GM19397 (cell line): ENCODE measurements at regions not wholly inside any gene's neighbourhood (a gene's known extent, or its start where the extent isn't known, plus 50 kb on each side); places are given as distances from the start of the nearest gene placed in this dataset.

Experiments
- ATAC-seq: cut with Tn5 transposase; IDR thresholded peaks from one replicate; pipeline ENCODE4 v1.9.1; 2021; ENCODE audit warnings: mild to moderate bottlenecking, moderate library complexity; ENCODE audit not compliant: unreplicated experiment

DNA sequence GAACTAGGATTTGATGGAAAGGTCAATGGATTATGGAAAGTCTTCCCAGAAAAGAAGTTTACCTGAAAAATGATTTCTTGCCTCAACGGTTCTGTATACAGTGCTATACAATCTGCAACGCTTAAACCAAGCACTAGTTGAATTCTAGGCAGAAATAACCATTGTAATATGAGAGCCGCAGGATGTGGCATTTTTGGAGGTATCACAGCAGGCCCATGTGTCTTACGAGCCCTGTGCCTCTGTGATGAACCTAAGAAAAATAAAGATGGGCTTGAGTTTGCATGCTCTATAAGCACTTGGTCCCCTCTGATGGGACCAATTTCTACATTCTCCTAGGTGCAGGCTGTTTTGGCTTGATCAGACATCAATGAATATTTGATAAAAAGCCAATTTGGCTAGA is 78.7 kb upstream of the RFC3 start:
- ATAC-seq = no peak

DNA sequence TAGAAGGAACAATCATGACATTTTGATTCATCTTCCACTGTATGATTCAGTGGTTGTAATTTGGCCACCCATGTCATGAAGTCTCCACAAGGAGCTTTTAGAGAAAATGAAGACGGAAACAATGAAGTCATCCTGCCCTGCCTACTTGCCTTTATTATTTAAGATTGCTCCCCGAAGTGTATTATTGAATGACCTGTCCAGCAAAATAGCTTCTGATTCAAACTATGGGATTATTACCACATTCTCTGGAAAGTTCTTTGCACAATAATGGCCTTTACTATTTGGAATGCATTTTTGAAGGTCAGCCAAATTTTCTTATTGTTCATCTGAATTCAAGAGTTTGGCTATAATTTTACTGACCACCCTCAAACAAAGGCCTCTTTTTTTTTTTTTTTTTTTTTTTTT is 77.8 kb upstream of the RFC3 start:
- ATAC-seq = no peak

DNA sequence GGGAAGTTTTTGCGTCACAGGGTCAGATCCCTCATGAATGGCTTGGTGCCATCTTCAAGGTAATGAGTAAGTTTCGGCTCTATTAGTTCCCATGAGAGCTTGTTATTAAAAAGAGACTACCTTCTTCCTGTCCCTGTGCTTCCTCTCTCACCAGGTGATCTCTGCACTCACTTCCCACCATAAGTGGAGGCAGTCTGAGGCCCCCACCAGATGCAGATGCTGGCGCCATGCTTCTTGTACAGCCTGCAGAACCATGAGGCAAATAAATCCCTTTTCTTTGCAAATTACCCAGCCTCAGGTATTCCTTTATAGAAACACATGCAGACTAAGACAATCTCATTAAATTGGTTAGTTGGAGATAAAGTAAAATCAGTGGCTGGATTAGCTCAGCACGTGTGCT is 75.6 kb upstream of the RFC3 start:
- no peak for ATAC-seq

DNA sequence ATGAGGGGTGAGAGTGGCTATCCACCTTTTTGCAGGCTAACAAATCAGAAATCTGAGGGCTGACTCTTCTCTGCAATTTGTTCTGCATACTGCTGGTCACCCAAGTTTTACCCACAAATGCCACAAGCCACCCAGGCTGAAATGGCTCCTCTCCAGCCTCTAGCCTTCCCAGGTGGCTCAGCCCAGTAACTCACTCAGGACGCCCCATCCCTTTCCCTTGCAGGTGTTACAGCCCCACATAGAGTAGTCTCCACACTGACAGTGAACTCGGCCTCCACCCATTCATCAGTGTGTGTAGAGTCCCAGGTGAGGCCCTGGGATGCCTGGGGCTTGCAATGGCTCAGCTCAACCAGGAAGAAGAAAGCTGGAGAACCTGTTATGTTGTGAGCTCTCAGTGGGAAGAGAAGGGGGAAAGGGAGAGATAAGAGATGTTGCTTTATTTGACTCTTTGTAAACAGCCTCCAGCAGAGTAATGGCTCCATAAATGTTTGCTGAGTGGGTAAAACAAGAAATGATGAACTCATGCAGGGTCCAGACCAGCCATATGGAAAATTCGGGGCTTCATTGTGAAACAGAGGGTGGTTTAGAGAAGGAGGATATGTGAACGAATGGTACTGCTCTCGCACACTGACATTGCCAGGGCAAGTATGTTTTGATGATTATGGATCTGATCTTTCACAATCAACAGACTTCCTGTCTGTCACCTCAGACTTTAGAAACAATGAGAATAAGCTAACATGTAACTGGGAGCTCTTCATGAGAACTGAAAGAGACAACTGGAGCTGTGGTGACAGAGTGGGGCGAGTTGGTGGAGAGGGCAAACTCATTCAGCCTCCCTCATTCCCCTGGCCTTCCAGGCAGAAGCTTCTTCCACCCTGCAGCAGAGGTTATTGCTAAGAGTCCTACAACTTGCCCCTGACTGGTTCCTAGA is 74.2 kb upstream of the RFC3 start:
- peak; percentile 65 for ATAC-seq

DNA sequence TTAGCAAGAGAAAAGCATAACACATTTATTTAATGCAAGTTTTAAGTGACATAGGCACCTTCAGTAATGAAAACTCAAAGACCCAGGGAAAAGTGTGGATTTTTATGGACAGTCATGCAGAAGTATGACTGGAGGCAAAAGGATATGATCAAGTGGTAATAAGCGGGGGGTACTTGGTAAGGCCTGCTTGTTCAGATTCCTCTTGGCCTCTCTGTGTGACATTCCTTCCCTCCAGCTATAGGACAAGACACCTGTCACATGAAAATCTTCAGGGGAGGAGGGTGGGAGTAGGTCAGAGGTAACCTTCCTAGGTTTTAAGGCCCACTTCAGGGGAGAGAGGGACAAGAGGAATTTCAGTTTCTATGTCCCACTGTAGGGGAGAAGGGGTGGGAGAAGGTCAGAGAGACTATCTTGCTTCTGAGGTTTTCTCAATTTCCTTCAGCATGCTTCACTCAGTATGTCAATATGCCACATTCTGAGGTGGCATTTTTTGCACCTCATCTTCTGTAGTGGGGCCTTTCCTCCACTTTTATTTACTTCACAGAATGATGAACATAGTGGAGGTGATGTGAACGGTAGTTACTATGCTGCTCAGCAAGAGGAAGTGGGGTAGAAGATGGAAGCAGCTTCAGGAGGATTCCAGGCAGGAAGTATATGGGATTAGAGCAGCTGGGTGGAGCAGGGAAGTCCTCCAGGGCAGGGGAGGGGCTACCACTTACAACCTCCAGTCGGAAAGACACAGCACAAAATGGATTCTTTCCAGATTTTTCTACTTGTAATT is 73.2 kb upstream of the RFC3 start:
- ATAC-seq = no peak

DNA sequence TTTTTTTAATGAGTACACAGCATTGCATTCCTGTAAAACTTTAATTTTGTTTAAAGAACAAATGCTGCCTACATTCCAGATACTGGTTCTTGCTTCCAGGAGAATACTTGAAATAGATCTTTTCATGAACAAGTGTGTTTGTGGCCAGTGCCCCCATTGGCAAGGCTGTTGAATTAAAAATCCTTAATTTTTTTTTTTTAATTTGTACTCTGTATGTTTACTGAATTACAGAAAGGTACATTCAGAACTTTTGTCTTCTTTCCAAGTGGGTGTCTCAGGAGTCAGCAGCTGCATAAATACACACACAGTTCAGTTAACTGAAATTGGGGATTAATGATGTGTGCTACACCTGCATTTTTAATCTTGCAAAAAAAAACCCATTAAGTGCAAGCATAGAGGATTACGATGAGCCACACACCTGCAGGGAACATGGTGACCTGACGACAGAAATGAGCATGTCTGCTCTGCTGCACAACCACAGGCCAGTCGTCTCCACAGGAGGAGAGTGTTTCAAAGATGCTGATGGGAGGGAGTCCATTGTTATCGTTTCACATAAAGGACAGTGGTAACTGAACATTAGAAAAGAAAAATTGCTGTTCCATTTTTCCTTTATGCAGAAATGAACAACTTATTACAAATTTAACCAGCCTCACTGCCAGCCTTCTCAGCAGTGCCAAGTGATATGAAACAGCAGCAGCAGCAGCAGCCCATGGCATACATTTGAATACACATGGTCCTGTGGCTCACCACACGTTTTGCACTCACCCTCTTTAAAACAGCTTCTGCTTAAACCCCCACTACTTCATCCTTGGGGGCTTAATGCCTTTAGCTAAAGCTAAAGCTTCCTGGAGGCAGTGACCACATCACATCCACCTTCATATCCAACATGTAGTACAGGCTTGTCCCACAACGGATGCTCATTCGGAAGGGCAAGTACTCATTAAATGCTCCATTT is 72.3 kb upstream of the RFC3 start:
- peak; percentile 72 for ATAC-seq

DNA sequence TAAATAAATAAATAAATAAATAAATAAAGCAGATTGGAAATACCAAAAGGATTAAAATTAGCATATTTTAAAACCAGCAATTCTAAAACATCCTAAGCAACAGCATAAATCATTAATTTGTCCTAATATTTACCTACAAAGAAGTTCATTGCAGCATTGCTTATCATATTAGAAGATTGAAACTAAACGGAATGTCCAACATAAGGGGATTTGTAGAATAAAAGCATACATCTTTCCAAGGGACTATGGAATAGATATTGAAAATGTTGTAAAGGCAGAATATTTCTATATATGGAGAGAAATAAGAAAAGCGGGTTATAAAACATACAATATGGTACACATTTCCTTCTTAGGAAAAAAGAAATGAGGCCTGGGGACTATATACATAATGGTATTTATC is 71.1 kb upstream of the RFC3 start:
- ATAC-seq = no peak

DNA sequence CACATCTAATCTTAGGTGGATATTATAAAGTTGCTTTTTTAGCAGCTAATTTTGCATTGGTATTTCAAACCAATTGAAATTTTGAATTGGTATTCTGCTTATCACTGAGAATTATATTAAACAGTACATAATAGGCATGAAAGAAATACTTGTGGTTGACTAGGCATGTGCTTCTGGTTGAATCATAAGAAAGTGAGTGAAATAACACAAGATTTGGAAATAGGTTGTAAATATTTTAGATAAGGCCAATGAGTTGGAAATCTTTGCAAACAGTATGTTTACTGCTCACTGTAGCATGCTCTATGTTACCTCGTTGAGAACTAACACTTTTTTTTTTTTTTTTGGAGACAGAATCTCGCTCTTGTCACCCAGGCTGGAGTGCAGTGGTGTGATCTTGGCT is 66.8 kb upstream of the RFC3 start:
- ATAC-seq = no peak

DNA sequence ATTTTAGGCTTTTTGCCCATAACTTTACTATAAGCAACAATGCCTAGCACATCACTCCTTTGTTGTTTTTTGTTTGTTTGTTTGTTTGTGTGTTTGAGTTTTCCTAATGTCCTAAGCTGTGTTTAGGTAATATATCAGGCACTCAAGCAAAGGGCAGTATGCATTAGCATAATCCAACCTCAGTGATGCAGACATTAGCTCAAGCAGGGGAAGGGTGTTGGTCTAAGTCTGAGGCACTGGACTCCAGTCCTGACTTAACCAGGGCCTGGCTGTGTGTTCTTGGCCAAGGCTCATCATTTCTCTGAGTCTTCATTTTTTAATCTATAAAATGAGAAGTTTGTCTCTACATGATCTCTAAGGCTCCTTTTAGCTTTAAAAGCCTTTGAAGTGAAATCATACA is 65.9 kb upstream of the RFC3 start:
- ATAC-seq = no peak

DNA sequence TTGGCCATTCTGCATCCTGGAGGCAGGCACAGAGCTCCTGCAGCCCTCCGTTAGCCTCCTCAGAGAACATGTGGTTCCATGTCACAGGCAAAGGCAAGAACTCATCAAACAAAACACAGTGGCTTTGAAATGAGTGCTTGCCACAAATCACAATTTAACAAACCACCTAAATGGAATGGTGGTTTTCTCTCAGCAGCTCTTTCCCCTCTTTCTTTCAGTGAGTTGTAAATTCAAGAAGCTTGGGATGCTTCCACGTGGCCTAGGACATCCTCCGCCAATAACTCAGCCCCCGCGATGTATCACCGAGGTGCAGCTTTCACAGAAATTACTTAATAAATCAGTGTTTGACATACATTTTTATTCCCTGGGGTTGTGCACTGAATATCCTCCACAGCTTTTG is 65.4 kb upstream of the RFC3 start:
- no peak for ATAC-seq

DNA sequence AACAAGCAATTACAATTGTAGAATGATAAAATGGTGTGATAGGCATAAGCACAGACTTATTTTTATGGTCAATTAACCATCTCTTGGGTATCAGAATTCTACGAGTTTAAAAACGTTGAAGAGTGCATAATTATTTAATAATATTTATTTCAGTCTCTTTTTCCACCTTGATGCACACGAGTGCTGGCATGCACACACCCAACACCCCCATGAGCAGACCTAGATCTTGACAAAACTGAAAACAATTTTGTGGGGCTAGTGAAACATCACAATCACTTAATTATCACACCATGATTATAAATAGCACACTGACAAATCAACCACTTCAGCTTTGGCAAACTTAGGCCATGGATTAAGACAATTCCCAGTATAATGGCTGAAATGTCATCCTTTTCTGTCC is 61.0 kb upstream of the RFC3 start:
- ATAC-seq = no peak

DNA sequence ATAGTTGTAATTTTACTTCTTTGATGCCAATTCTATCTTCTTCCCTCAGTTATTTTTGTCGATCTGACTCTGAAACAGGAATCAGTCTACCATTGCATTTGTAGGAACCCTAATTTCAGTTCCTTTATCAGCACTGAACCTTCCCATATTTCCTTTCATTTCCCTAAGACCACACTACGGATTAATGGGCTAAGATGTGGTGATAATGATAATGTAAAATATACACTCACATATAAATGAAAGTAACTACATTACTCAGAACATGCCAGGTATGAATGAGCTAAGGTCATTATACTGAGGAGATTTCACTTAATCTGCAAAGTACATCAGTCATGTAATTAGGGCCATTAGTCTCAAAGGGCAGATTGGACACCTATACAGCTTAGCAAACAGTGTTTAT is 60.2 kb upstream of the RFC3 start:
- no peak for ATAC-seq

DNA sequence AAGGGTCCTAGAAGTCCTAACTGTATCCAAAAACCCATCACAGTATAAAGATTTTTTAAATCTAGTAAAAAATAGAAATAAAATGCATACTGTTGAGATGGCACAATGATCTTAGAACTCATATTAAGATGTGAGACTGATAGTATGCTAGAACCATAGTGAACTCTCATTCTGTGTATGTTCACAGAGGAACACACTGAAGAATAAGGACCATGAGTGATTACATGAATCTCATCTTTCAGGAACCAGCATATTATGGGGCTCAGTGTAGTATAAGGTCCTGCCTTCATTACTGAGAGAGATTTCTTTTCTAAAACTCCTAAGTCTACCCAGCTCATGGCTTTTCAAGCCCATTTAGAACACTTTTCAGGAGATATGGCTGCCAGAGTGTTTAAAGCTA is 59.8 kb upstream of the RFC3 start:
- no peak for ATAC-seq

DNA sequence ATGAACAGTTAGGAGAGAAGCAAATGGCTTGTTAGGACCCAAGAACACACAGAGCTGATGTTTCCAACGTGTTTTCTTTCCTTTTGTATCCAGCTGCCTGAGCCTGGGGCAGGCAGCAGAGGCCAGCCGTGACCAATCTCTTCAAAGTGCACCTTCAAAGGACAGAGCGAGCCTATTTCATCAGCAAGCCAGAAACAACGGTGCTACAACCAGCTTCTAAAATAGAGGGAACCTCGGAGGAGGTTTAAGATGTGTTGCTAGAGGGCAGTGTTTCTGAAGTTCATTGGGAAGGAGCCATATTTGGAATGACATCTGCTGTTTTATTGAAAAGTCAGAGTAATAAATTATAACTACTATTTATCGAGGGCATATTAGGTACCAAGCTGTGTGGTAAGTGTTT is 56.2 kb upstream of the RFC3 start:
- no peak for ATAC-seq

DNA sequence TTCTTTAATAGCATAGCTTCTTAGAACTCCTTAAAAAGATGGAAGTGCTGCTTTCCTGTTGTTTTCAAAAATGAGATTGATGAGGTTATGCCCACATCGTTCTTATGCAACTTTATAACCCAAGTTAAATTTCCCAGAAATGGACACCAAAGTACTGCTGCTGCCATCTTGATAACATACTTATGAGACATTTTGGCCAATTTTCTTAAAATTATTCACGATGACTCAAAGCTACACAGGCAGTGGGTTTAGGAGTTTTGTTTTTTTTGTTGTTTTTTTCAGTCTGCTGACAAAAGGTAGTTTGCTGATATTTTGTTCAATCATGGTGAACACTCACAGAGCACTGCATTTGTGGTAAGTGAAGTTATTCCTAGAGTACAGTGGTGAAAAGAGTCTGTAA is 54.9 kb upstream of the RFC3 start:
- no peak for ATAC-seq

DNA sequence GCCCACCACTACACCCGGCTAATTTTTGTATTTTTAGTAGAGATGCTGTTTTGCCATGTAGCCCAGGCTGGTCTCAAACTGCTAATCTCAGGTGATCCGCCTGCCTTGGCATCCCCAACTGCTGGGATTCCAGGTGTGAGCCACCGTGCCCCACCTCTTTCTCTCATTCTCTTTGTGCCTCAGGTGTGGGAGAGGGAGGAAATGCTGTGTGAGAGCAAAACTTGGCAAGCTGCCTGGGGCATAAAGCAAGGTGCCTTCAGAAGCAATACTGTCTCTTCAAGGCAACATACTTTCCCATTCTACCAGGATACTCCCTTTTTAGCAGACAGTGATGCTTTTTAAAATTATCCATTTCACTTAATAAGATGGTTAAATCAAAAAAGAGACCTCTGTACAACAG is 53.2 kb upstream of the RFC3 start:
- ATAC-seq = no peak

DNA sequence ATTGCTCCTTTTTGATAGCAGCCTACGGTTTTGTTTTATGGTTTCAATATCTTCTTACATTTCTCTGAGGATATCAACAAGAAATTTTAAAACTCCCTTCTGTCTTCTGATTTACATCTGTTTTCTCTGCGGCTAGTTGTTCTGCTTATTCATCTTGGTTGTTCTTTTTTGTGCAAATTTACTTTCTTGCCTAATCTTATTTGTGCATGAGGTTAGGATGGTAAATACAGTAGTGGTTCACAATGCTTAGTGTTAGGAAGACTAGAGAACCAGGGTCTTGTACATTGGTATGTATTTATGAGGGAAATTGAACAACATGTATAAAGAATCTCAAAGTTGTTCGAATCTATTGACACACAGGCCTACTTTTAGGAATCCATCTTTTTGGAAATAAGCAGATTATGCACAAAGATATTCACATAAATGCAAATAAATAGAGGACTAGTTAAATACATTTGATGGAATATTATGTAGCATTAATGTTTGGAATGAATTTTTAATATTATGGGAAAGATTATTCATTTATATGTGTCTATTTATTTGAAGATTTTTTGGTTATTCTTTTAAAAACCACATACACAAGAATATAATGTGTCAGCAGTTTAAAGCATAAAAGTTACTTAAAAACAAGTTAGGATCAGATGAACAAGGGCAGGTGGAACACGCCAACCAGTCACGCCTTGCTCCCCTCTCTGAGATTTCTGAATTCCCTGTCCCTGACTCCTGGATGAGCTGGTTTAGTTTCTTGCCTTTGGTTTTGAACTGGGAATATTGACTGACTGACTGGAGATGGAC is 51.4 kb upstream of the RFC3 start:
- ATAC-seq = no peak

DNA sequence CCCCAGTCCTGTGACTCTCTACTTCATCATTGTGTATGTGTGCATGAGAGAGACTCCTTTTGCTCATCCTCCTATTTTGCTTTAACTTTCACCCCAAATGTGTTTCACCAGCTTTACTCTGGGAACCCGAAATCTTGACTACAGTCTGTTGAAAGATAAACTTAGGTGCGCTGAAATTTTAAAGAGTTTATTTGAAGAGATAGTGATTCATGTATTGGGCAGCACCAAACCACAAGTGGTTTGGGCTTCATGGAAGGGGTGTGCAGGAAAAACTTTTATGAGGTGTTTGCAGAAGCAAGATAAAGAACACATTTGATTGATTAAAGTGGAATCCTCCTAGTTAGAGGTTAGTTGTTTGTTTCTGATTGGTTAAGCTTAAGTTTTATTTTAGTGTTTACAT is 50.8 kb upstream of the RFC3 start:
- ATAC-seq = no peak
